NT2/D1 (cell line): ENCODE measurements at regions not wholly inside any gene's neighbourhood (a gene's known extent, or its start where the extent isn't known, plus 50 kb on each side); places are given as distances from the start of the nearest gene placed in this dataset.

Experiments used
- SUZ12 ChIP-seq: IDR thresholded peaks from 2 replicates; pipeline ENCODE4 v1.6.1; 2011; ENCODE audit not compliant: insufficient read length, insufficient read depth; ENCODE audit errors: extremely low read depth
- YY1 ChIP-seq: IDR thresholded peaks from 2 replicates; pipeline ENCODE4 v1.6.1; 2011; ENCODE audit not compliant: insufficient read length, insufficient read depth
- ZNF274 ChIP-seq: IDR thresholded peaks from 2 replicates; pipeline ENCODE4 v1.6.1; 2011; ENCODE audit warnings: mild to moderate bottlenecking, low read depth, low read length

DNA sequence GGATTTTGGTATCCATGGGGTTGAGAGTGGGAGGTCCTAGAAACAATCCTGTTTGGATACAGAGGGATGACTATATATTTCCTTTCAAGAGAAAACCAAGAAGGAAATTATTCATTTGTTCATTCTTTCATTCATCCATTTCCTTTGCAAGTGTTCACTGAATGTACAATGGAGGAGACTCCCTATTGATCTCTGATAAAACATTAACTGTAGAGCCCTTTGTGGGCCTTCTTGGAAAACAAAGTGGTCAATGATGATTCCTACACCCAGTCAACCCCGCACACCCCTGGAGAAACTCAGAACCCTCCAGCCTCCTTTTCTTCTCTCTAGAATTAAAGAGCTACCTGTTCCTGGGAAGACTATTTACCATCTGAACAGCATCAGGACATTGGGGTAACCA is 247.3 kb downstream of the AUH start:
- no peak for TF ChIP-seq YY1
- TF ChIP-seq SUZ12, result no peak
- no peak for TF ChIP-seq ZNF274
